ENCODE measurements at regions not wholly inside any gene's neighbourhood (a gene's known extent, or its start where the extent isn't known, plus 50 kb on each side); places are given as distances from the start of the nearest gene placed in this dataset.

DNA sequence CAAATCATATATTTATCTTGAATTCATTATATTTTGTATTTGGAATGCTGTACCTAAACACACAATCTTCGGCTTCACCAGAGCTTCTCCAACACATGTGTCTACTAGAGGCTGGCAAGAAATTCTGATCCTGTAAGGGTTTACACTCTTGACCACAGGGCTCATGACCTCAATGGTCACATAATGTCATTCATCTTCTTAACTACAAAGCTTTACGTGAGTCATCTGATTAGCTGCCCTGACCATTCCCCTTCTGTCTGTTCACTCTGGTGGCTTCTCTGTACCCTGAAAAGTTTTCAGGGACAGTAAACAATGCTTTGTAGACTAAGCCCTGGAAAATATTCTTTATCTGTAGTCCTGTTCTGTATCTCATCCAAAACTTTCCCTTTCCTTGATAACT lies 423.9 kb downstream of the CMPK2 start:
- H3K4me3 ChIP-seq (ENCODE audit: low read depth, low read length) = no peak overlapping the region
- TF ChIP-seq, protein P1, sequence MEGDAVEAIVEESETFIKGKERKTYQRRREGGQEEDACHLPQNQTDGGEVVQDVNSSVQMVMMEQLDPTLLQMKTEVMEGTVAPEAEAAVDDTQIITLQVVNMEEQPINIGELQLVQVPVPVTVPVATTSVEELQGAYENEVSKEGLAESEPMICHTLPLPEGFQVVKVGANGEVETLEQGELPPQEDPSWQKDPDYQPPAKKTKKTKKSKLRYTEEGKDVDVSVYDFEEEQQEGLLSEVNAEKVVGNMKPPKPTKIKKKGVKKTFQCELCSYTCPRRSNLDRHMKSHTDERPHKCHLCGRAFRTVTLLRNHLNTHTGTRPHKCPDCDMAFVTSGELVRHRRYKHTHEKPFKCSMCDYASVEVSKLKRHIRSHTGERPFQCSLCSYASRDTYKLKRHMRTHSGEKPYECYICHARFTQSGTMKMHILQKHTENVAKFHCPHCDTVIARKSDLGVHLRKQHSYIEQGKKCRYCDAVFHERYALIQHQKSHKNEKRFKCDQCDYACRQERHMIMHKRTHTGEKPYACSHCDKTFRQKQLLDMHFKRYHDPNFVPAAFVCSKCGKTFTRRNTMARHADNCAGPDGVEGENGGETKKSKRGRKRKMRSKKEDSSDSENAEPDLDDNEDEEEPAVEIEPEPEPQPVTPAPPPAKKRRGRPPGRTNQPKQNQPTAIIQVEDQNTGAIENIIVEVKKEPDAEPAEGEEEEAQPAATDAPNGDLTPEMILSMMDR (IDR thresholded peaks at IDR 0.05; ENCODE audit: low read depth, low read length, missing control alignments) = no peak
- DNase-seq (ENCODE audit: low read depth) = no peak

DNA sequence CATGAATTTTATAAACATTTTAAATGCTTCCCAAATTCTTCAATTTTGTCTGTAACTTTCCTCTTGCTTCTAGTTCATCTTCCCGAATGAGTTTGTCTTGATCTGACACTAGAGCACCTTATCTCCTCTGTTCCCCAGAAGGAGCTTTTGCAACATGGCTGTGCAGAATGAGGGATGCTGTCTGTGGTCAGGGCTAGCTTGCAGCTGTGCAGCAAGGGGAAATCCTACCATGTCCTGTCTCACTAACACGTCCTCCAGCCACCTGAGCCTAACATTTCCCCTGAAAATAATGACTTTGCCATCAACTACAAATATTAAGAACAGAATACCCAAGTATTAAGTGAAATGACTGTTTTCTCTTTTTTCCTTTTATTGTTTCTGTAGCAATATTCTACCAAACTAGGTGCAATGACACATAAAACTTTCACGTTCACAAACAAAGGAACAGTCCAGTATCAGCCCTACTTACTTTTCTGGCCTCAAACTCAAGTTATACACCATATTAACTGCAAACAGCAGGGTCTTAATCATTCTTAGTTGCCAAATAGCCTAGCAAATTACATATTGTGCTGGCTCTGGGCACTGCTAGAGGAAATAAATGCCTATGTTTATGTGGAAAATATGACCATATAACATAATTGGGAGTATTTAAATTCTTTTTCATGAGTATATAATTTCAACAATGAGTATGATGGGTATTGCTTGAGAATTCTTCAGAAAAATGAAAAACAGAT lies 423.3 kb downstream of the CMPK2 start:
- TF ChIP-seq, protein P1 (IDR thresholded peaks at IDR 0.05; ENCODE audit: low read depth, low read length, missing control alignments) = no peak
- no peak overlapping the region for H3K4me3 ChIP-seq (ENCODE audit: low read depth, low read length)
- no peak for DNase-seq (ENCODE audit: low read depth)

DNA sequence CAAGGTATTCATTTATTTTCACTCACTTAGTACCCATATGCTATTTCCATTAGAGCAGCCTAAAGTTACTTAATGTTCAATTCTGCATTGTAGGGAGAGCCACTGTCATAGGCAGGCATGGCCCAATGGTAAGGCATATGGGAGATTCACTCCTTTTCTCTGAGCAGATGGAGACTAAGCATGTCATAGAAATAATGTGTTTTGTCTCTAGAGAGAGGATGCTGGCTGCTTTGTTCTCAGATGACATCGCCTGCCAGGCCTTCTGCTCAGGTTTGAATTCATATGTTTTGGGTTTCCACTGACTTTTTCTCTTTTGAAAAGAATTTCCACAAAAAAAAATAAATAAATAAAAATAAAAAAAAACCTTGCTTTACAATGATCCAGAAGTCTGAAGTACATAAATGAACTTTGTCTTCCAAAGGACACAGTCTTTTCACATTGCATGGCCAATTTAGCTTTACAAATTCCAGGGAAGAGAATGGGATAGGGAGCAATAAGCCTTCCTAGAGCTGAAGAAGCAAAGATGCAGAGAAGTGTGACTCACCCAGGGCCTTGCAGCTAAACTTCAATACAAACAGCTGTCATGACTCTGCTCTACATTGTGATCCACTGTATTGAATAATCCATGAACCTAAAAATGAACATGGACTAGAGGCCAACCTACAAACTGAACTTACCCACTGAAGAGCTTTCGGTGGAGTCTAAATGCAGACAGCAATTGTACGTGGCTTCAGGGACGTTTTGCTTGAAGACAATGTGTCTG lies 422.5 kb downstream of the CMPK2 start:
- H3K4me3 ChIP-seq (ENCODE audit: low read depth, low read length) = no peak overlapping the region
- TF ChIP-seq, protein P1 (IDR thresholded peaks at IDR 0.05; ENCODE audit: low read depth, low read length, missing control alignments) = no peak
- no peak for DNase-seq (ENCODE audit: low read depth)

DNA sequence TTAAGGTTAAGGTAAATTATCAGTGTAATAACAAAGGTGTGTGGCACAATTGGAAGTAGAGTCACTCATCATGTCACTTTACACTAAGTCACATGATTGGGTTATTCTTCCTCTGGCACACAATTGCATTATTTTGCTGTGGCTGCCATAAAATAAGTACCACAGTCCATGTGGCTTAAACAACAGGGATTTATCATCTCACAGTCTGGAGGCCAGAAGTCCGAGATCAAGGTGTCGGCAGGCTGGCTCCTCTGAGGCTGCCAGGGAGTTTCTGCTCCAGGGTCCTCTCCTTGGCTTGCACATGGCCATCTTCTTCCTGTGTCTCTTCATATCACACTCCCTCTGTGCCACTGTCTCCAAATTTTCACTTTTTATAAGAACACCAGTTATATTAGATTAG lies 421.2 kb downstream of the CMPK2 start:
- no peak for DNase-seq (ENCODE audit: low read depth)
- H3K4me3 ChIP-seq (ENCODE audit: low read depth, low read length) = no peak overlapping the region
- TF ChIP-seq, protein P1 (IDR thresholded peaks at IDR 0.05; ENCODE audit: low read depth, low read length, missing control alignments) = no peak

DNA sequence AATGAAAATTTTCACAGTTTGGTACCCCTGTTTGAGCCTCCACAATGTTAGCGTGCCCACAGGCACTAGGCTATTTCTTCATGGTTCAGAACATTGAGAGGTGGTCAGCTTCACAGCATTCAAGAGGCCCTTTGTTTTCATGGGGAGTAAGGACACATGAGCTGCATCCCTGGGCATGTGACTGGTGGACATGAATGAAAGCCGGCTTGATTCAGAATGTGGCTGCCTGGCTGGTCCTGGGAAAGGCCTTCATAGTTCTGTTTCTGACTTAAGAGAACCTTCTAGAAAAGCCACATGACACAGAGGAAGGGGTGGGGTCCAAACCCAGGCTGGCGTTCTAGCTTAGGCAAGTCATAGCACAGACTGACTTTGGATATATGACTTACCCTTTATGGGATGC lies 420.6 kb downstream of the CMPK2 start:
- no peak overlapping the region for H3K4me3 ChIP-seq (ENCODE audit: low read depth, low read length)
- no peak for DNase-seq (ENCODE audit: low read depth)
- TF ChIP-seq, protein P1 (IDR thresholded peaks at IDR 0.05; ENCODE audit: low read depth, low read length, missing control alignments) = no peak

DNA sequence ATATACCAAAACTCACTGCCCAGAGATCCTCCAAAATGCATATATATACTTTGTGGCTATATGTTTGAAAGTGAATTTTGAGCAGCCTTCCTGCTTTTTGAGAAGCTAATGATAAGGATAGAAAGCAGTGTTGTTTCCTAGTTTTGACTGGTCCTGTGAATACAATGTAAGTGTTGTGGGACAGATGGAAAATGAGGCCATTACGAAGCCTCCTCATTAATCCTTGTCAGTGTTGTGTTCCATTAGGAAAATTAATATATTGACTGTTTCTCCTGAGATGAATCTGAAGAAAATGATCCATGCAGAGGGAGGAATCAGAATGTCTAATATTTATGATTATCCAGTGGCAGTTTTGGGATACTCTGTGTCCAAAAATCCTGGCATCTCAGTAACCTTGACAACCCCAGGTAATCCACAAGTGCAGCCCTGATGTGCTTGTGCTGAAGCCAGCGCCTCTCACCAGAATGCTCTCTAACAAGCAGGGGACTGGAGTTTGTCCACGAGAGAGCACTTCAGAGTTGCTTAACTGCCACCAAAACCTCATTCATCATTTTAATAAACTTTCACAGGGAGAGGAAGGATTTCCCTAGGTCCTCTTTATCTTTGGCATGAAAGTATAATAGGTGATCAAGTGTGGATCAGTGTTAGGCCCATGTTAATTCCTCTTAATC lies 418.6 kb downstream of the CMPK2 start:
- no peak overlapping the region for H3K4me3 ChIP-seq (ENCODE audit: low read depth, low read length)
- DNase-seq (ENCODE audit: low read depth) = no peak
- TF ChIP-seq, protein P1 (IDR thresholded peaks at IDR 0.05; ENCODE audit: low read depth, low read length, missing control alignments) = no peak

Data from GM12864 (cell line).